ENCODE measurements at regions not wholly inside any gene's neighbourhood (a gene's known extent, or its start where the extent isn't known, plus 50 kb on each side); places are given as distances from the start of the nearest gene placed in this dataset.

DNA sequence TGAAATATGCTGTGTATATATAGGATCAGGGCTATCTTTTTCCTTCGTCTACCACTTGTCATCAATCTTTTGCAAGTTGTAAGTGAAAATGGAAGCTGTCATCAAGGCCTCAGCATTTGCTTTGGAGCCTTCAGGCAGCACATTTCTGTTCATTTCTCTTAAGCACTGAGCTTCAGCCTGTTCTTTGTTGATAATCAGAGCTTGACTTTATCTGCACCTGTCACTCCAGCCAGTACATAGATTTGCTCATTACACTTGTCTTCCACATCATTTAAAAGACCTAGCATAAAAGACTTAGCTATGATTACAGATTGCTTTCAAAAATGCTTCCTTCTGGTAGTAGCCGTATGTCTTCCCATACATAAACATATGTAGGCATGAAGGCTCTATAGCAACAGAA lies 189.8 kb upstream of the GRIK2 start:
- TF ChIP-seq CREB5 (CRISPR knock-in tag; IDR thresholded peaks at IDR 0.05; ENCODE audit: low read depth) (no peak), OSR1 (CRISPR knock-in tag; IDR thresholded peaks at IDR 0.05) (no peak), PATZ1 (CRISPR knock-in tag; IDR thresholded peaks at IDR 0.05; ENCODE audit: borderline replicate concordance) (no peak), ZFP30 (CRISPR knock-in tag; IDR thresholded peaks at IDR 0.05) (no peak), TCF4 (CRISPR knock-in tag; IDR thresholded peaks at IDR 0.05; ENCODE audit: borderline replicate concordance) (no peak), ZNF8 (CRISPR knock-in tag; IDR thresholded peaks at IDR 0.05) (no peak), SNAI2 (CRISPR knock-in tag; IDR thresholded peaks at IDR 0.05) (no peak), TSHZ2 (CRISPR knock-in tag; IDR thresholded peaks at IDR 0.05) (no peak), CSRNP3 (CRISPR knock-in tag; IDR thresholded peaks at IDR 0.05) (no peak), ZFP3 (CRISPR knock-in tag; IDR thresholded peaks at IDR 0.05) (no peak), ZNF565 (CRISPR knock-in tag; conservative IDR thresholded peaks at IDR 0.05; ENCODE audit: low read depth) (no peak), TOX (CRISPR knock-in tag; IDR thresholded peaks at IDR 0.05; ENCODE audit: borderline replicate concordance) (no peak)
- TF ChIP-seq, protein P1, sequence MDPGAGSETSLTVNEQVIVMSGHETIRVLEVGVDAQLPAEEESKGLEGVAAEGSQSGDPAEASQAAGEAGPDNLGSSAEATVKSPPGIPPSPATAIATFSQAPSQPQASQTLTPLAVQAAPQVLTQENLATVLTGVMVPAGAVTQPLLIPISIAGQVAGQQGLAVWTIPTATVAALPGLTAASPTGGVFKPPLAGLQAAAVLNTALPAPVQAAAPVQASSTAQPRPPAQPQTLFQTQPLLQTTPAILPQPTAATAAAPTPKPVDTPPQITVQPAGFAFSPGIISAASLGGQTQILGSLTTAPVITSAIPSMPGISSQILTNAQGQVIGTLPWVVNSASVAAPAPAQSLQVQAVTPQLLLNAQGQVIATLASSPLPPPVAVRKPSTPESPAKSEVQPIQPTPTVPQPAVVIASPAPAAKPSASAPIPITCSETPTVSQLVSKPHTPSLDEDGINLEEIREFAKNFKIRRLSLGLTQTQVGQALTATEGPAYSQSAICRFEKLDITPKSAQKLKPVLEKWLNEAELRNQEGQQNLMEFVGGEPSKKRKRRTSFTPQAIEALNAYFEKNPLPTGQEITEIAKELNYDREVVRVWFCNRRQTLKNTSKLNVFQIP (CRISPR knock-in tag; IDR thresholded peaks at IDR 0.05; ENCODE audit: borderline replicate concordance, low read depth) = no peak
